Mammary epithelial cell (primary cell): ENCODE measurements at regions not wholly inside any gene's neighbourhood (a gene's known extent, or its start where the extent isn't known, plus 50 kb on each side); places are given as distances from the start of the nearest gene placed in this dataset.

ENCODE experiments used
- CTCF ChIP-seq, 2 donors: IDR thresholded peaks in 1 of 2; conservative IDR thresholded peaks in 1 of 2; 2 replicates each; pipeline ENCODE4 v1.5.1; 2011 to 2012; ENCODE audit warnings: inconsistent platforms in 2 of 2, low read length in 2 of 2, mild to moderate bottlenecking in 2 of 2, control low read depth in 1 of 2, low read depth in 1 of 2; ENCODE audit not compliant: insufficient read depth in 1 of 2; ENCODE audit errors: extremely low read depth in 1 of 2
- EZH2 ChIP-seq: IDR thresholded peaks from 2 replicates; pipeline ENCODE4 v1.6.1; 2012; ENCODE audit warnings: low read length, inconsistent platforms, borderline replicate concordance

- no peak for TF ChIP-seq CTCF (conservative IDR thresholded peaks at IDR 0.05 in 1 of 2, IDR thresholded peaks at IDR 0.05 in 1 of 2; ENCODE audit: extremely low read depth in 1 of 2, insufficient read depth in 1 of 2, low read depth in 1 of 2, low read length in 2 of 2)
- no peak for TF ChIP-seq EZH2
Measured at GRCh38 chr2:226352941-226353560, 446.6 kb downstream of the IRS1 start.
